HG02840 (cell line): ENCODE measurements at regions not wholly inside any gene's neighbourhood (a gene's known extent, or its start where the extent isn't known, plus 50 kb on each side); places are given as distances from the start of the nearest gene placed in this dataset.
"Not testable (repeated sequence)": the region's sequence is repeated elsewhere in the genome, so short reads cannot be mapped to it uniquely, and the experiment has no call there.

Source experiments
- ATAC-seq: cut with Tn5 transposase; IDR thresholded peaks from one replicate; pipeline ENCODE4 v1.9.1; 2021; ENCODE audit warnings: mild to moderate bottlenecking, moderate library complexity, moderate number of reproducible peaks; ENCODE audit not compliant: unreplicated experiment, low FRiP score

GRCh38 chr14:21894003-21894897 lies 220.6 kb upstream of the OR4E1 start:
- ATAC-seq = no peak

- no peak for ATAC-seq
These were observed 218.3 kb upstream of the OR4E1 start for GRCh38 chr14:21891921-21892320.

DNA sequence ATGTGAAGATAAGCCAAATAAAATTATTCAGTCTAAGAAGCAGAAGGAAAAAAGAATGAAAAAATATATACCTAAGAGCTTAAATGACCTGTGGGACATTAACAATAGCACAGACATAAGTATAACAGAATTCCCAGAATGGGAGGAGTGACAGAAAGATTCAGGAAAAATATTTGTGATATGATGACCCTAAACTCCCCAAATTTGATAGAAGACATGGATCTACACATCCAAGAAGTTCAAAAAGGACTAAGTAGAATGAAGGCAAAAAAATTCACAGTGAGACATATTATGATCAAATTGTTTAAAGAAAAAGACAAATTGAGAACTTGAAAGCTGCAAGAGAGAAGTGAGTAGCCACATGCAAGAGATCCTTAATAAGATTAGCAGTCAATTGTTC lies 211.4 kb upstream of the OR4E1 start:
- no peak for ATAC-seq

DNA sequence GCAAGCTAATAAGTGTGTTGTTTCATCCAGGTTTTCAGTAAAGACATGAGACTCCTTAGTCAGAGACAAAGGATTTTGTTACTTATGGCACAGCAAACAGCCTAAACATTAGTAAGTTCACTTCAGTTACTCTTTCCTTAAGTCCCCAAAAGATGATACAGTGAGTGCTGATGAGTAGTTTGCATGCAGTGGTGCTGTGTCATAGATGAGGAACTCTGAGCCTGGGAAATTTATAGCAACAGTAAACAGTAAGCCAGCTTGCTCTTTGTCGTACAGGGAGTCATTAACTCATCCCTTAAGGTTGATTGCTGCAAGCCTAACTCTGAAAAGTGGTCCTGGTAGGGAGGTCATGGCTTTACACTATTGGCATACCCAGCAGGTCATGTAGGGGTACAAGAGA lies 208.6 kb upstream of the OR4E1 start:
- no peak for ATAC-seq

DNA sequence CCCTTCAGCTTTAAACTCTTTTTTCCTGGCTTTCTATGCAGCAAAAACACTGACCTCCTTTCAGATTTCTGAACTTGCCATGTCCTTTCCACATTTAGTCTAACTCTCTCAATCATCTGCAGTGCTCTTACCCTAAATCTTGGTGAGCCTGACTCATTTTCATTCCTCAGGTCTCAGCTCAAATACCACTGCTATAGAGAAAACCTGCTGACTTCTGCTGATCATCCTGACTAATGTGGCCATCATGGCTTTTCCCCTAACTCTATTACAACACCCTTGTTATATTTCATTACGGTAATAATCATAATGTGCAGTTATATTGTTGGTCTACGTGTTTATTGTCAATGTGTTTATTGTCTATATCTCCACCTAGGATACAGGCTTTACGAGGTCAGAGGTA lies 207.3 kb upstream of the OR4E1 start:
- no peak for ATAC-seq

DNA sequence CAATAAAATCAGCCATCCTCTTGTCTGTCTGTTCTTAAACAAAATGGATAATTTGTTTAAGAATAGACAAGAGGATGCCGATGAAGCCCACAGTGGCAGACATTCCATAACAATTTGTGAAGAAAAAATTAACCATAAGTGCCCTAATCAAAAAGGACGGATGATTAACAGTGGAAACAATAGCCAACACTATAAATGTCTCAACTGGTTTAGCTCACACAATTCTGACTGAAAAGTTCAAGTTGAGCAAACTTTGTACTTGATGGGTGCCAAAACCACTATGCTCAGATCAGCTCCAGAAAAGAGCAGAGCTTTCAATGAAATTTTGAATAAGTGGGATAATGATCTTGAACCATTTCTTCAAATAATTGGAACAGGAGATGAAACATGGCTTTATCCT lies 202.2 kb upstream of the OR4E1 start:
- no peak for ATAC-seq

GRCh38 chr14:21874946-21875345 lies 201.3 kb upstream of the OR4E1 start:
- ATAC-seq = no peak

GRCh38 chr14:21874167-21874566 lies 200.5 kb upstream of the OR4E1 start:
- ATAC-seq = no peak

- no peak for ATAC-seq
These were observed 194.9 kb upstream of the OR4E1 start for GRCh38 chr14:21868442-21869046.

DNA sequence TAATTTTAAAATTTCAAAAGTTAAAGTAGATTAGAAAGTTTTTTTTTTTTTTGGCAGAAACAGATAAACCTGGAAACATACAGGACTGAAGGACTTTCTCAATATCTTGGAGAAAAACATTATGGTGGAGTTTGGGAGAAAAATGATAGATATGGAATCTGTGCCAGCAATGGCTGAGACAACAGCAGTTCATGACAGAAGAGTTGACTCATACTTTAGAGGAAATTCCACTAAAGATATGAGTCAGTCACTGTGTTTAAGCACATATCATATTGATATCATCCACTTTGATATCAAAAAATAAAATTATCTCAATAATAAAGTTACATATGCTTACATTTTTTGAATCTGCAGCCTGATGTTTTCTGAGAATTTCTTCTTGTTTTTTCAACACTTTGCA lies 193.9 kb upstream of the OR4E1 start:
- ATAC-seq = no peak

DNA sequence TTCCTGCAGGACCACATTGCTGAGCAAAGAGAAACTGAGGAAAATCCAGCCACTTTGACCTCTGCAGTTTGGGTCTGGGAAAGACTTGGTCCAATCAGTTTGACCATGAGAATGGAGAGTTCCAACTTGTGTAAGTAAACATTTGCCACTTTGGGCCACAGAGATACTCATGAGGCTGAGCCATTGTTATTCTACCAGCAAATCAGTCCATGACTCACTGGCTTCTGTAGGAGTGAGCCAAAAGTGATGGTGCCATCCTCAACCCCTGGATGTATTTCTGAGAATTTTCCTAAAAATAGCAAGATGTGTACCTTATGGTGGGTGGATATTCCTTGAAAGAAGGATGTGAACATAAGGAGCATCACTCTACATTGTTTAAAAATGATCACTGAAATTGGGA lies 192.9 kb upstream of the OR4E1 start:
- ATAC-seq = no peak

DNA sequence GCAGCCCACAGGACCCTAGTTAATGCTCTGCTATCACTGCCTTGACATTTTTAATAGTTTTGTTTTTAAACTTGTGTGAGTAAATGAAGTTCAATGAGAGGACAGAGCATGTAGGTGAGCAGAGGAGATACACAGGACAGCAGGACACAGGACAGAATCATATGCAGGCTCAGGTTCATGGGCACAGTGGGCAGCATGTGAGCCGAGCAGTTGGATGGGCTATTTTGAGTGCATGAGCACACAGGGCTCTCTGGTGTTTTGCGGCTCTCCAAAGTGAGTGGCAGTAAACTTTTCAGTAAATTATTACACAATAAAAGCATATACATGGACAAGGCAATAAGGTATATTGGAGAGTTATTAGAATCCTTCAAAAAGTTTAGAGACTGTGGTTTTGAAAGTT lies 189.7 kb upstream of the OR4E1 start:
- ATAC-seq = no peak

GRCh38 chr14:21861153-21861552 lies 187.5 kb upstream of the OR4E1 start:
- ATAC-seq = no peak

GRCh38 chr14:21860172-21860571 lies 186.6 kb upstream of the OR4E1 start:
- ATAC-seq = no peak

- ATAC-seq = no peak
These were observed 179.2 kb upstream of the OR4E1 start for GRCh38 chr14:21852775-21853174.

DNA sequence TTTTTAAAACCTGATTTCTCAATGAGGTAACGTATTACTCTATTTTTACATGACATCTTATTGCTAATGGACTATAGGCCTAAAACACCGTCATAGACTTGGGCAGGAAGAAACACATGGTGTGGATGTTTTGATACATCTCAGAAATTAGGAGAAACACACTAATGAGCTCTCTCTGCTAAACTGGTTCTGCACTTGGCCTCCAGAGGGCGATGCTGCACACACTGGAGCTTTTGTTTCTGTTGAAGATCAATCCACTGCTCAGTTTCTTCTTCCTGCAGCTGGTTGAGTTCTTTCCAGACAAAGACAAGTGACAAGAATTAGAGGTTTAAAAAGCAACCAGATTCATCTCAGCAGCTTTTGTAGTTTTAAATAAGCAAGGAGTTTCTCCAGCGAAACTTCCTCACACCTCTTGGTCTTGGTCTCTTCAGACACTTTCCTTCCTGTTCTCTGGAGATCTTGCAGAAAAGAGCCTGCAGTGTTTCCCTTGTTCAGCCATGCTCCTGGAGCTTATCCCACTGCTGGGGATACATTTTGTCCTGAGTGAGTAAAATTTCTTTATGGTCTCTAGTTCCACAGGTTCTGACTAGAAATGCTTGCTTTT lies 178.5 kb upstream of the OR4E1 start:
- ATAC-seq = no peak

GRCh38 chr14:21846902-21847301 lies 173.3 kb upstream of the OR4E1 start:
- not testable (repeated sequence) for ATAC-seq

- no peak for ATAC-seq
These were observed 172.7 kb upstream of the OR4E1 start for GRCh38 chr14:21846227-21846885.

- ATAC-seq = no peak
These were observed 167.1 kb upstream of the OR4E1 start for GRCh38 chr14:21840765-21841164.

DNA sequence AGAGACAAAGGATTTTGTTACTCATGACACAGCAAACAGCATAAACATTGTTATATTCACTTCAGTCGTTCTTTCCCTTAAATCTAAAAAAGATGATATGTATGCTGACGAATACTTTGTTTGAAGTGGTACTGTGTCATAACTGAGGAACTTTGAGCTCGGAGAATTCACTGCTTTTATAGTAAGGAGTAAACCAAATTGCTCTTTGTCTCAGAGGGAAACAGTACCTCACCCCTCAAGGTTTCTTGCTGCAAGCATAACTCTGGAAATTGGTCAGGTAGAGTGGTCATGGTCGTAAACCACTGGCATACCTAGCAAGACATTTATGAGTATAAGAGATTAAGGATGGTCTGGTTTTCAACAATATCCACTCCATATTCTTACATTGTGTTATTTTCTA lies 160.2 kb upstream of the OR4E1 start:
- no peak for ATAC-seq

DNA sequence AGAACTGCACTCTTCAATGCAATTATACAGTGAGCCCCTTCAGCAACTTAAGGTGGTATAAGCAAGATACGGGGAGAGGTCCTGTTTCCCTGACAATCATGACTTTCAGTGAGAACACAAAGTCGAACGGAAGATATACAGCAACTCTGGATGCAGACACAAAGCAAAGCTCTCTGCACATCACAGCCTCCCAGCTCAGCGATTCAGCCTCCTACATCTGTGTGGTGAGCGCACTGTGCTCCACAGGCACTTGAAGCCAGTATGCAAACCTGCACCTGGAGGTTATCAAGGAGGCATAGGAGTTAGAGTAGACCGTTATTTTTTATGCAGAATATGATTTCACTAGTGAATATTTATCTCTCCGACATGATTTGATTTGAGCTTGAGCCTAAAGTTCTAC lies 152.2 kb upstream of the OR4E1 start:
- no peak for ATAC-seq
